HEK293 (cell line): ENCODE measurements at regions not wholly inside any gene's neighbourhood (a gene's known extent, or its start where the extent isn't known, plus 50 kb on each side); places are given as distances from the start of the nearest gene placed in this dataset.

Experiments
- CTCF ChIA-PET: fragments of 350-600 bp; formaldehyde crosslinking; extraction: SDS; loops from one replicate; lab custom pipeline; 2021; ENCODE audit warnings: antibody characterized with exemption; lab: Yijun Ruan, JAX
- POLR2A ChIA-PET: fragments of 300-600 bp; formaldehyde crosslinking; extraction: SDS; loops from one replicate; lab custom pipeline; 2020; ENCODE audit warnings: antibody characterized with exemption, inconsistent platforms; lab: Yijun Ruan, JAX
- H3K27ac ChIP-seq: fragments of 200-500 bp; sonication (Bioruptor generic); 2 replicates; pipeline ENCODE4 v1.5.1; 2014; ENCODE audit warnings: low read depth, low read length, control low read depth, inconsistent platforms; ENCODE audit errors: extremely low read depth
- H3K36me3 ChIP-seq, 2 experiments: fragments of 200-500 bp in 1 of 2; sonication (Bioruptor generic) in 1 of 2; 1 replicate in 1 of 2; 2 replicates in 1 of 2; pipeline ENCODE4 v1.5.1; 2014 to 2017; ENCODE audit warnings: inconsistent platforms in 2 of 2, low read length in 2 of 2; ENCODE audit not compliant: control insufficient read depth in 2 of 2, insufficient read depth in 1 of 2
- H3K4me1 ChIP-seq: fragments of 200-500 bp; sonication (Bioruptor generic); 2 replicates; pipeline ENCODE4 v1.5.1; 2014; ENCODE audit warnings: mild to moderate bottlenecking, low read length, inconsistent platforms; ENCODE audit not compliant: control insufficient read depth, insufficient read depth
- H3K4me3 ChIP-seq: 2 replicates; pipeline ENCODE4 v1.5.1; 2011; ENCODE audit warnings: low read depth, mild to moderate bottlenecking, control low read depth, low read length, moderate library complexity
- H3K9me3 ChIP-seq: fragments of 200-500 bp; sonication (Bioruptor generic); 2 replicates; pipeline ENCODE4 v1.5.1; 2014; ENCODE audit warnings: low read depth, low read length, inconsistent platforms; ENCODE audit not compliant: control insufficient read depth, insufficient read depth
- BCL11A ChIP-seq: fragments of 450-650 bp; formaldehyde crosslinking; IDR thresholded peaks from 2 replicates; pipeline ENCODE4 v1.5.1; 2016; ENCODE audit warnings: low read depth, missing biosample characterization, missing genetic modification characterization
- GLIS2 ChIP-seq: fragments of 450-650 bp; formaldehyde crosslinking; IDR thresholded peaks from 2 replicates; pipeline ENCODE4 v1.5.1; 2016; ENCODE audit warnings: missing biosample characterization, missing genetic modification characterization
- HOXA7 ChIP-seq: sonication (generic); formaldehyde crosslinking; IDR thresholded peaks from 2 replicates; pipeline ENCODE4 v1.8.1; 2022; ENCODE audit warnings: missing genetic modification reagents, borderline replicate concordance
- KLF8 ChIP-seq: fragments of 450-650 bp; formaldehyde crosslinking; IDR thresholded peaks from 2 replicates; pipeline ENCODE4 v1.5.1; 2016; ENCODE audit warnings: missing biosample characterization, missing genetic modification characterization
- ZBTB20 ChIP-seq: fragments of 450-650 bp; formaldehyde crosslinking; IDR thresholded peaks from 2 replicates; pipeline ENCODE4 v1.5.1; 2016; ENCODE audit warnings: missing biosample characterization, missing genetic modification characterization
- ZBTB8A ChIP-seq: fragments of 450-650 bp; formaldehyde crosslinking; IDR thresholded peaks from 2 replicates; pipeline ENCODE4 v1.5.1; 2016; ENCODE audit warnings: missing biosample characterization, missing genetic modification characterization
- ZFHX2 ChIP-seq: fragments of 450-650 bp; formaldehyde crosslinking; conservative IDR thresholded peaks from 2 replicates; pipeline ENCODE4 v1.5.1; 2016; ENCODE audit warnings: missing biosample characterization, missing genetic modification characterization
- ZNF169 ChIP-seq: fragments of 450-650 bp; formaldehyde crosslinking; IDR thresholded peaks from 2 replicates; pipeline ENCODE4 v1.5.1; 2016; ENCODE audit warnings: missing biosample characterization, missing genetic modification characterization
- ZNF266 ChIP-seq: fragments of 450-650 bp; formaldehyde crosslinking; IDR thresholded peaks from 2 replicates; pipeline ENCODE4 v1.5.1; 2016; ENCODE audit warnings: missing biosample characterization, missing genetic modification characterization, low read depth
- ZNF302 ChIP-seq: fragments of 450-650 bp; formaldehyde crosslinking; IDR thresholded peaks from 2 replicates; pipeline ENCODE4 v1.5.1; 2016; ENCODE audit warnings: missing biosample characterization, missing genetic modification characterization, low read depth
- ZNF311 ChIP-seq: fragments of 450-650 bp; formaldehyde crosslinking; IDR thresholded peaks from 2 replicates; pipeline ENCODE4 v1.5.1; 2017; ENCODE audit warnings: missing biosample characterization, missing genetic modification characterization, borderline replicate concordance
- ZNF335 ChIP-seq: fragments of 450-650 bp; formaldehyde crosslinking; conservative IDR thresholded peaks from 2 replicates; pipeline ENCODE4 v1.5.1; 2016; ENCODE audit warnings: missing biosample characterization, missing genetic modification characterization
- ZNF76 ChIP-seq: fragments of 450-650 bp; formaldehyde crosslinking; IDR thresholded peaks from 2 replicates; pipeline ENCODE4; 2016; ENCODE audit warnings: low read depth, missing biosample characterization, missing genetic modification characterization, borderline replicate concordance
- TF ChIP-seq, protein P1 (sequence below): fragments of 450-650 bp; formaldehyde crosslinking; IDR thresholded peaks from 2 replicates; pipeline ENCODE4 v1.5.1; 2017; ENCODE audit warnings: missing biosample characterization, missing genetic modification characterization
- TF ChIP-seq, protein P2 (sequence below): fragments of 450-650 bp; formaldehyde crosslinking; IDR thresholded peaks from 2 replicates; pipeline ENCODE4 v1.5.1; 2016; ENCODE audit warnings: missing biosample characterization, missing genetic modification characterization
- TF ChIP-seq, protein P3 (sequence below): fragments of 450-650 bp; formaldehyde crosslinking; IDR thresholded peaks from 2 replicates; pipeline ENCODE4 v1.5.1; 2016; ENCODE audit warnings: missing biosample characterization, missing genetic modification characterization
- TF ChIP-seq, protein P4 (sequence below): fragments of 450-650 bp; formaldehyde crosslinking; IDR thresholded peaks from 2 replicates; pipeline ENCODE4 v1.5.1; 2016; ENCODE audit warnings: missing biosample characterization, missing genetic modification characterization

DNA sequence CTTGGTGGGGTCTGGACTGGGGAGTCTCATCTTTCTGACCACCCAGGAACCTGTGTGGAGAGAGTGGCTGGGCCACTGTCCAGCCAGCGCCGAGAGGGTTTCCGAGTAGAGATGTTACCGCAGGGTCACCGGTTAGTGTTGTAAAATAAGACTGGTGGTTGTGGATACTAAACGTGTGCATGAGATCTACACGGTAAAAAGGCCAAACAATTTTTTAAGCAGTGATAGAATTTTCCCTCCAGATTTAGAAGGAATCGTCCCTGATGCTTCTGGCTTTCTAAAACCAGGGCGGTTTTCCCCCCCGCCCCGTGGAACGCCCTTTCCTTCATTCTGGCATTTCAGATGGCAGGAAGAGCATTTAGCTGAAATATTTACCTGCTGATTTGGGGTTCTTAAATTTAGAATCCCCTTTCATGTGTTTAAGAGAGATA is 72.6 kb upstream of the PPARA start:
- ChIA-PET POLR2A (no interaction called here), CTCF (interaction anchor here (0.6 to 4.9 kb wide), 6 partner anchors 11 to 83 kb away, joined by 3 to 24 read pairs (median 6); no protein-coding TSS in a partner anchor)
- H3K27ac ChIP-seq: no peak overlapping the region
- TF ChIP-seq, protein P1, sequence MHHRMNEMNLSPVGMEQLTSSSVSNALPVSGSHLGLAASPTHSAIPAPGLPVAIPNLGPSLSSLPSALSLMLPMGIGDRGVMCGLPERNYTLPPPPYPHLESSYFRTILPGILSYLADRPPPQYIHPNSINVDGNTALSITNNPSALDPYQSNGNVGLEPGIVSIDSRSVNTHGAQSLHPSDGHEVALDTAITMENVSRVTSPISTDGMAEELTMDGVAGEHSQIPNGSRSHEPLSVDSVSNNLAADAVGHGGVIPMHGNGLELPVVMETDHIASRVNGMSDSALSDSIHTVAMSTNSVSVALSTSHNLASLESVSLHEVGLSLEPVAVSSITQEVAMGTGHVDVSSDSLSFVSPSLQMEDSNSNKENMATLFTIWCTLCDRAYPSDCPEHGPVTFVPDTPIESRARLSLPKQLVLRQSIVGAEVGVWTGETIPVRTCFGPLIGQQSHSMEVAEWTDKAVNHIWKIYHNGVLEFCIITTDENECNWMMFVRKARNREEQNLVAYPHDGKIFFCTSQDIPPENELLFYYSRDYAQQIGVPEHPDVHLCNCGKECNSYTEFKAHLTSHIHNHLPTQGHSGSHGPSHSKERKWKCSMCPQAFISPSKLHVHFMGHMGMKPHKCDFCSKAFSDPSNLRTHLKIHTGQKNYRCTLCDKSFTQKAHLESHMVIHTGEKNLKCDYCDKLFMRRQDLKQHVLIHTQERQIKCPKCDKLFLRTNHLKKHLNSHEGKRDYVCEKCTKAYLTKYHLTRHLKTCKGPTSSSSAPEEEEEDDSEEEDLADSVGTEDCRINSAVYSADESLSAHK (tag by site-specific recombination): no peak
- TF ChIP-seq, protein P2, sequence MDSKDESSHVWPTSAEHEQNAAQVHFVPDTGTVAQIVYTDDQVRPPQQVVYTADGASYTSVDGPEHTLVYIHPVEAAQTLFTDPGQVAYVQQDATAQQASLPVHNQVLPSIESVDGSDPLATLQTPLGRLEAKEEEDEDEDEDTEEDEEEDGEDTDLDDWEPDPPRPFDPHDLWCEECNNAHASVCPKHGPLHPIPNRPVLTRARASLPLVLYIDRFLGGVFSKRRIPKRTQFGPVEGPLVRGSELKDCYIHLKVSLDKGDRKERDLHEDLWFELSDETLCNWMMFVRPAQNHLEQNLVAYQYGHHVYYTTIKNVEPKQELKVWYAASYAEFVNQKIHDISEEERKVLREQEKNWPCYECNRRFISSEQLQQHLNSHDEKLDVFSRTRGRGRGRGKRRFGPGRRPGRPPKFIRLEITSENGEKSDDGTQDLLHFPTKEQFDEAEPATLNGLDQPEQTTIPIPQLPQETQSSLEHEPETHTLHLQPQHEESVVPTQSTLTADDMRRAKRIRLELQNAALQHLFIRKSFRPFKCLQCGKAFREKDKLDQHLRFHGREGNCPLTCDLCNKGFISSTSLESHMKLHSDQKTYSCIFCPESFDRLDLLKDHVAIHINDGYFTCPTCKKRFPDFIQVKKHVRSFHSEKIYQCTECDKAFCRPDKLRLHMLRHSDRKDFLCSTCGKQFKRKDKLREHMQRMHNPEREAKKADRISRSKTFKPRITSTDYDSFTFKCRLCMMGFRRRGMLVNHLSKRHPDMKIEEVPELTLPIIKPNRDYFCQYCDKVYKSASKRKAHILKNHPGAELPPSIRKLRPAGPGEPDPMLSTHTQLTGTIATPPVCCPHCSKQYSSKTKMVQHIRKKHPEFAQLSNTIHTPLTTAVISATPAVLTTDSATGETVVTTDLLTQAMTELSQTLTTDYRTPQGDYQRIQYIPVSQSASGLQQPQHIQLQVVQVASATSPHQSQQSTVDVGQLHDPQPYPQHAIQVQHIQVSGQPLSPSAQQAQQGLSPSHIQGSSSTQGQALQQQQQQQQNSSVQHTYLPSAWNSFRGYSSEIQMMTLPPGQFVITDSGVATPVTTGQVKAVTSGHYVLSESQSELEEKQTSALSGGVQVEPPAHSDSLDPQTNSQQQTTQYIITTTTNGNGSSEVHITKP (tag by site-specific recombination): peak; percentile 77
- peak; percentile 23; the same call in 1 of the 2 replicates for TF ChIP-seq KLF8 (tag by site-specific recombination)
- no peak for TF ChIP-seq ZFHX2 (tag by site-specific recombination)
- no peak for TF ChIP-seq ZNF311 (tag by site-specific recombination)
- no peak for TF ChIP-seq ZNF266
- no peak for TF ChIP-seq ZBTB8A (tag by site-specific recombination)
- no peak for TF ChIP-seq HOXA7 (CRISPR knock-in tag)
- peak; percentile 94 for TF ChIP-seq ZBTB20 (tag by site-specific recombination)
- TF ChIP-seq, all 188 proteins: peak for 3
- H3K36me3 ChIP-seq: peaks cover 5 to 28% of the 10 kb centered on the region in 2 experiments; a peak in 1 of 3 replicates
- peaks cover 22% of the 10 kb centered on the region for H3K4me1 ChIP-seq
- no peak overlapping the region for H3K4me3 ChIP-seq
- no peaks in the 10 kb centered on the region for H3K9me3 ChIP-seq

DNA sequence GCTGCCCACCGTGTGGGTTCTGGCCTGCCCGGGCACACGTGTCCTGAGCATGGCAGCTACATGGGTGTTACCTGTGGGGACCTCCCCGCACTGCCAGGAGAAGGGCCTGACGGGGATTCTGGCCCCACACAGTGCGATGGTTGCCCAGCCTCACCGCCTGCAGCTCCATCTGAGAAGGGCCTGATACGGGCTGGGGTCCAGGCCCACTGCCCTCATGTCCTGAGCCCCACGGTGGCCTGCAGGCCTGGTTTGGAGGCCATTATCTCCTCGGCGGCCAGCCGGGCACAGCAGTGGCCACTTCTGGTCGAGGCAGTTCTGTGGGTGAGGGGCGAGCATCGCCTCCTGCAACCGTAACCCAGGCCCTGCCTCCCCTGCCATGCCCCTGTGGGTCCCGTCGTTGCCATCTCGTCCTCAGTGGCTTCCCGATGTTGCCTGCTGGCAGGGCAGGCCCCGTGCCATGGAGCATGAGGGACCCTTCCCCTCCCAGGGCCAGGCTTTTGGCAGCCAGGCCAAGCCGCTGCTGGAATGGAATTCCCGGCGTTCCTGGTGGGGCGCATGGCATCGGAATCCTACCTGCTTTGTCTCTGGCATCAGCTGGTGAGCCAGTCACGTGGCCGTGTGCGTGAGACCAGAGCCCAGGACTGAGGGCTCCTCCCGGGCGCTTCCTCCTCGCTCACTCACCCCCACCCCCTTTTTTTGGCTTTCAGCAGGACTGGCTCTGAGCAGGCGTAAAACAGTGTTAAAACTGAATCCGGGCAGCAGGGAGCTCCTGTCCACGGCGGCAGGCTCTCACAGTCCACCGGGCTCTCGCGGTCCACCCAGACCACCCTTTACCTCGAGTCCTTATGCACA is 71.9 kb upstream of the PPARA start:
- Histone ChIP-seq H3K27ac (no peak overlapping the region), H3K9me3 (no peaks in the 10 kb centered on the region), H3K36me3 (peaks cover 5 to 28% of the 10 kb centered on the region in 2 experiments; a peak in 1 of 3 replicates), H3K4me1 (peaks cover 22% of the 10 kb centered on the region), H3K4me3 (no peak overlapping the region)
- CTCF ChIA-PET: interaction anchor here (0.6 to 4.9 kb wide), 5 partner anchors 11 to 84 kb away, joined by 3 to 24 read pairs (median 6); no protein-coding TSS in a partner anchor
- POLR2A ChIA-PET: no interaction called here
- TF ChIP-seq BCL11A (tag by site-specific recombination) (no peak), ZNF76 (tag by site-specific recombination) (peak; percentile 65; the same call in 1 of the 2 replicates), ZNF335 (peak; percentile 100), GLIS2 (peak; percentile 98), ZNF169 (tag by site-specific recombination) (no peak), ZNF302 (tag by site-specific recombination) (no peak)
- TF ChIP-seq, protein P3, sequence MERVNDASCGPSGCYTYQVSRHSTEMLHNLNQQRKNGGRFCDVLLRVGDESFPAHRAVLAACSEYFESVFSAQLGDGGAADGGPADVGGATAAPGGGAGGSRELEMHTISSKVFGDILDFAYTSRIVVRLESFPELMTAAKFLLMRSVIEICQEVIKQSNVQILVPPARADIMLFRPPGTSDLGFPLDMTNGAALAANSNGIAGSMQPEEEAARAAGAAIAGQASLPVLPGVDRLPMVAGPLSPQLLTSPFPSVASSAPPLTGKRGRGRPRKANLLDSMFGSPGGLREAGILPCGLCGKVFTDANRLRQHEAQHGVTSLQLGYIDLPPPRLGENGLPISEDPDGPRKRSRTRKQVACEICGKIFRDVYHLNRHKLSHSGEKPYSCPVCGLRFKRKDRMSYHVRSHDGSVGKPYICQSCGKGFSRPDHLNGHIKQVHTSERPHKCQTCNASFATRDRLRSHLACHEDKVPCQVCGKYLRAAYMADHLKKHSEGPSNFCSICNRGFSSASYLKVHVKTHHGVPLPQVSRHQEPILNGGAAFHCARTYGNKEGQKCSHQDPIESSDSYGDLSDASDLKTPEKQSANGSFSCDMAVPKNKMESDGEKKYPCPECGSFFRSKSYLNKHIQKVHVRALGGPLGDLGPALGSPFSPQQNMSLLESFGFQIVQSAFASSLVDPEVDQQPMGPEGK (tag by site-specific recombination): peak; percentile 56
- TF ChIP-seq, protein P4, sequence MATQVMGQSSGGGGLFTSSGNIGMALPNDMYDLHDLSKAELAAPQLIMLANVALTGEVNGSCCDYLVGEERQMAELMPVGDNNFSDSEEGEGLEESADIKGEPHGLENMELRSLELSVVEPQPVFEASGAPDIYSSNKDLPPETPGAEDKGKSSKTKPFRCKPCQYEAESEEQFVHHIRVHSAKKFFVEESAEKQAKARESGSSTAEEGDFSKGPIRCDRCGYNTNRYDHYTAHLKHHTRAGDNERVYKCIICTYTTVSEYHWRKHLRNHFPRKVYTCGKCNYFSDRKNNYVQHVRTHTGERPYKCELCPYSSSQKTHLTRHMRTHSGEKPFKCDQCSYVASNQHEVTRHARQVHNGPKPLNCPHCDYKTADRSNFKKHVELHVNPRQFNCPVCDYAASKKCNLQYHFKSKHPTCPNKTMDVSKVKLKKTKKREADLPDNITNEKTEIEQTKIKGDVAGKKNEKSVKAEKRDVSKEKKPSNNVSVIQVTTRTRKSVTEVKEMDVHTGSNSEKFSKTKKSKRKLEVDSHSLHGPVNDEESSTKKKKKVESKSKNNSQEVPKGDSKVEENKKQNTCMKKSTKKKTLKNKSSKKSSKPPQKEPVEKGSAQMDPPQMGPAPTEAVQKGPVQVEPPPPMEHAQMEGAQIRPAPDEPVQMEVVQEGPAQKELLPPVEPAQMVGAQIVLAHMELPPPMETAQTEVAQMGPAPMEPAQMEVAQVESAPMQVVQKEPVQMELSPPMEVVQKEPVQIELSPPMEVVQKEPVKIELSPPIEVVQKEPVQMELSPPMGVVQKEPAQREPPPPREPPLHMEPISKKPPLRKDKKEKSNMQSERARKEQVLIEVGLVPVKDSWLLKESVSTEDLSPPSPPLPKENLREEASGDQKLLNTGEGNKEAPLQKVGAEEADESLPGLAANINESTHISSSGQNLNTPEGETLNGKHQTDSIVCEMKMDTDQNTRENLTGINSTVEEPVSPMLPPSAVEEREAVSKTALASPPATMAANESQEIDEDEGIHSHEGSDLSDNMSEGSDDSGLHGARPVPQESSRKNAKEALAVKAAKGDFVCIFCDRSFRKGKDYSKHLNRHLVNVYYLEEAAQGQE (tag by site-specific recombination): no peak
